AG04450 (cell line): ENCODE measurements at regions not wholly inside any gene's neighbourhood (a gene's known extent, or its start where the extent isn't known, plus 50 kb on each side); places are given as distances from the start of the nearest gene placed in this dataset.

Source experiments
- CTCF ChIA-PET: fragments of 300-600, 350-600 bp; formaldehyde crosslinking; extraction: SDS; loops from one replicate; lab custom pipeline; 2022; ENCODE audit warnings: antibody characterized with exemption, inconsistent platforms; lab: Charles Lee
- POLR2A ChIA-PET: fragments of 350-600 bp; formaldehyde crosslinking; extraction: SDS; loops from one replicate; lab custom pipeline; 2021; ENCODE audit warnings: antibody characterized with exemption, inconsistent platforms; lab: Yijun Ruan, JAX
- DNase-seq: peaks from one replicate; pipeline ENCODE4 v3.0.0-alpha.2; 2011; ENCODE audit warnings: low read depth, low spot score
- H3K27ac ChIP-seq: one replicate; pipeline ENCODE4 v1.5.1; 2012; ENCODE audit warnings: low read depth, low read length, control low read depth
- H3K27me3 ChIP-seq: one replicate; pipeline ENCODE4 v1.6.0; 2012; ENCODE audit warnings: low read length; ENCODE audit not compliant: control insufficient read depth, insufficient read depth
- H3K4me3 ChIP-seq: 2 replicates; pipeline ENCODE4 v1.5.1; 2011; ENCODE audit warnings: mild to moderate bottlenecking, low read depth, low read length, control low read depth
- H3K9me3 ChIP-seq: 2 replicates; pipeline ENCODE4 v1.5.1; 2012; ENCODE audit warnings: low read length; ENCODE audit not compliant: control insufficient read depth, insufficient read depth
- TF ChIP-seq, protein P1 (sequence below): IDR thresholded peaks from 2 replicates; pipeline ENCODE4 v1.5.1; 2011; ENCODE audit warnings: low read depth, low read length, control low read depth, inconsistent platforms

- TF ChIP-seq, protein P1, sequence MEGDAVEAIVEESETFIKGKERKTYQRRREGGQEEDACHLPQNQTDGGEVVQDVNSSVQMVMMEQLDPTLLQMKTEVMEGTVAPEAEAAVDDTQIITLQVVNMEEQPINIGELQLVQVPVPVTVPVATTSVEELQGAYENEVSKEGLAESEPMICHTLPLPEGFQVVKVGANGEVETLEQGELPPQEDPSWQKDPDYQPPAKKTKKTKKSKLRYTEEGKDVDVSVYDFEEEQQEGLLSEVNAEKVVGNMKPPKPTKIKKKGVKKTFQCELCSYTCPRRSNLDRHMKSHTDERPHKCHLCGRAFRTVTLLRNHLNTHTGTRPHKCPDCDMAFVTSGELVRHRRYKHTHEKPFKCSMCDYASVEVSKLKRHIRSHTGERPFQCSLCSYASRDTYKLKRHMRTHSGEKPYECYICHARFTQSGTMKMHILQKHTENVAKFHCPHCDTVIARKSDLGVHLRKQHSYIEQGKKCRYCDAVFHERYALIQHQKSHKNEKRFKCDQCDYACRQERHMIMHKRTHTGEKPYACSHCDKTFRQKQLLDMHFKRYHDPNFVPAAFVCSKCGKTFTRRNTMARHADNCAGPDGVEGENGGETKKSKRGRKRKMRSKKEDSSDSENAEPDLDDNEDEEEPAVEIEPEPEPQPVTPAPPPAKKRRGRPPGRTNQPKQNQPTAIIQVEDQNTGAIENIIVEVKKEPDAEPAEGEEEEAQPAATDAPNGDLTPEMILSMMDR, result no peak
- Histone ChIP-seq H3K9me3 (peaks cover 11% of the 10 kb centered on the region), H3K27me3 (no peaks in the 10 kb centered on the region), H3K4me3 (no peak overlapping the region), H3K27ac (no peak overlapping the region)
- no peak for DNase-seq
- POLR2A ChIA-PET, result no interaction called here
- CTCF ChIA-PET, result interaction anchor here (1.2 kb wide), 1 partner anchor 22 kb away, joined by 3 read pairs; no protein-coding TSS in a partner anchor
Measured at GRCh38 chr6:106035655-106036054, 50.5 kb upstream of the PRDM1 start.

DNA sequence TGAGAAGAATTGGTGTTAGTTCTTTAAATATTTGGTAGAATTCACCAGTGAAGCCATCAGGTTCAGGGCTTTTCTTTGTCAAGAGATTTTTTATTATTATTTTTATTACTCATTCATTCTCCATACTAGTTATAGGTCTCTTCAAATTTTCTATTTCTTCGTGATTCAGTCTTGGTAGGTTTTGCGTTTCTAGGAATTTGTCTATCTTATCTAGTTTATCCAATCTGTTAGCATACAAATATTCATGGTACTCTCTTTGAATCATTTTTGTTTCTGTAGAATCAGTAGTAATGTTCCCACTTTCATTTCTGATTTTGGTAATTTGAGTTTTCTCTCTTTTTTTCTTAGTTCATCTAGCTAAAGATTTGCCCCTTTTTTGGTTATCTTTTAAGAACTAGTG is 52.3 kb upstream of the PRDM1 start:
- peaks cover 11% of the 10 kb centered on the region for H3K9me3 ChIP-seq
- H3K4me3 ChIP-seq, result no peak overlapping the region
- TF ChIP-seq, protein P1, result no peak
- H3K27me3 ChIP-seq, result no peaks in the 10 kb centered on the region
- DNase-seq, result no peak
- POLR2A ChIA-PET, result no interaction called here
- CTCF ChIA-PET, result no interaction called here
- H3K27ac ChIP-seq, result no peak overlapping the region

DNA sequence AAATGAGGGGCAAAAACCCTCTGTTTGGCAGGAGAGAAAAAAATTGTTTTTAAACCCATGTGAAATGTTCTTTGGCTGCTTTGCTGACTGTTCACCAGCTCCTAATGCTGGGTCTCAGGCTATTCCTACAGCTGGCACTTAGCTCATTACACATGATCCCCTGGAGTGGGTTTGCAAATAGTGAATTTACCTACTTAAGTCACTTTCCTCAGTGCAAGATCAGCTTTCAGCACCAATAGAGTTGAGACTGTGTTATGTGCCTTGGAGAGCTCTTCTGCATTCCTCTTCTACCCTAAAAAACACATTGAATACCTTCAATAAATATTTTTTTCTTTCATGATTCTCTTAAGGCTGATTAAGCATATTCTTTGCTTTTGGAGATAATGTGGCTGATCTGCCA is 58.4 kb upstream of the PRDM1 start:
- no peak overlapping the region for H3K27ac ChIP-seq
- POLR2A ChIA-PET, result no interaction called here
- DNase-seq, result no peak

DNA sequence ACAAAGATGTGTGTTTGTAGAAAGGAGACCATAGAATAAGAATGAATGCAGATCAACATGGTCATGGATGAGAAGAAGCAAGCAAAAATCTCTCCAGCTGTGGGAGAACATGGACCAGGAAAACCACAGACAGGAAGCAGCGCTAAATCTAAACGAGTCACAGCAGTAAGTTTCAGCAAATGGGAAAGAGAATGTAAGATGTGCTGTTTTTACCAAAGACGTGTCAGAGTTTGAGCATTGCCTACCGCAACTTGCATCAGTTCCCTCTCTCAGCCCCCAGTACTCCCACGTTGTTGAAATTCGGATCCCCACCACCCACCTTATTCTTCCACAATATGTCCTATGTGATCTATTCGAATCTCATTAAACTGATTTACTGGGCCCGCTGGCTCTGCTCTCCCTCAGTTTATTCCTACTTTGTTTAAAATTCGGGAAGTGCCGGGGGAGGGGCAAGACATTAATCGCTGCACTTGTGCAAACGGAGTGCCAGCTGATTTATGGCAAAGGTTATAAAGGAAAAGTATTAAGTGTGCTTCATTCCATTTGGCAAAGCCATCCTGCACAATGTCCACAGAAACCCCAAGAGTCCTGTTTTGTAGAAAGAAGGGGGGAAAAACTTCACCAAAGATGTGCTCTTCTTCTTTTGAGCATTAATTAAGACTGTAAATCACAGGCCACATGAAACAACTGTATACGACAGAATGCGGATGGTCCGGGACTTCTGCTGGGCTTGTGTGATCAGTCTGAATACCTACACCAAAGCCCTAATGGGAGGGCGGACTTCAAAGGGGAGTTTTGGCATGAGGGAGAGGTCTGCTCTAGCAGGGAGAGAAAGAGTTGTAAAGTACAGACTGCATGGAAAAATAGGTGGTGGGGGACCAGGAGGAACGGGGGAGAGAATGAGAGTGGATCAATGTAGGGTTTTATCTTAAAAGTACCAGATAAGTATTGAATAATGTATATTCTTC is 59.1 kb upstream of the PRDM1 start:
- CTCF ChIA-PET, result no interaction called here
- POLR2A ChIA-PET, result no interaction called here
- Histone ChIP-seq H3K27ac (no peak overlapping the region), H3K27me3 (no peaks in the 10 kb centered on the region), H3K9me3 (no peaks in the 10 kb centered on the region), H3K4me3 (no peak overlapping the region)
- TF ChIP-seq, protein P1, result no peak
- DNase-seq, result no peak

More for the DNA sequence above, 58.4 kb upstream of the PRDM1 start:
- no peaks in the 10 kb centered on the region for H3K27me3 ChIP-seq
- no peak overlapping the region for H3K4me3 ChIP-seq
- TF ChIP-seq, protein P1, result no peak
- CTCF ChIA-PET, result no interaction called here
- no peaks in the 10 kb centered on the region for H3K9me3 ChIP-seq

GRCh38 chr6:106025655-106026054 is 60.5 kb upstream of the PRDM1 start:
- POLR2A ChIA-PET, result no interaction called here
- Histone ChIP-seq H3K27me3 (no peaks in the 10 kb centered on the region), H3K4me3 (no peak overlapping the region), H3K27ac (no peak overlapping the region), H3K9me3 (no peaks in the 10 kb centered on the region)
- TF ChIP-seq, protein P1, result no peak
- DNase-seq, result no peak
- CTCF ChIA-PET, result no interaction called here
